ENCODE measurements at regions not wholly inside any gene's neighbourhood (a gene's known extent, or its start where the extent isn't known, plus 50 kb on each side); places are given as distances from the start of the nearest gene placed in this dataset.

GRCh38 chr4:138494116-138494515 is 252.0 kb upstream of the SLC7A11 start:
- no peak for DNase-seq
- H3K4me1 ChIP-seq (ENCODE audit: low read length): peaks cover 15% of the 10 kb centered on the region
- H3K9ac ChIP-seq (ENCODE audit: low read length): no peak overlapping the region
- no peaks in the 10 kb centered on the region for H3K36me3 ChIP-seq (ENCODE audit: insufficient read depth, low read length)
- H4K20me1 ChIP-seq (ENCODE audit: insufficient read depth, low read depth, low read length): no peaks in the 10 kb centered on the region
- no peak overlapping the region for H3K4me3 ChIP-seq (ENCODE audit: low read length)
- peak overlapping the region; percentile 51 for H3K4me2 ChIP-seq (ENCODE audit: low read depth, low read length, poor library complexity, severe bottlenecking)
- no peaks in the 10 kb centered on the region for H3K79me2 ChIP-seq (ENCODE audit: low read length)
- H3K27ac ChIP-seq (ENCODE audit: low read length): no peak overlapping the region
- no peaks in the 10 kb centered on the region for H3K9me2 ChIP-seq (replicated peaks; ENCODE audit: insufficient read depth, low read length)
- H3K27me3 ChIP-seq (ENCODE audit: low read length): 0 out of 2 replicates have a peak, but pooled peaks cover under 1% of the 10 kb centered on the region
- no peaks in the 10 kb centered on the region; the same call in 1 of the 2 replicates for H3K9me3 ChIP-seq (ENCODE audit: low read length)
- H2AFZ ChIP-seq (ENCODE audit: low read length): no peak overlapping the region

GRCh38 chr4:138492176-138492575 is 250.0 kb upstream of the SLC7A11 start:
- peaks cover 15% of the 10 kb centered on the region for H3K4me1 ChIP-seq (ENCODE audit: low read length)
- H3K9me2 ChIP-seq (replicated peaks; ENCODE audit: insufficient read depth, low read length): no peaks in the 10 kb centered on the region
- no peak overlapping the region for H3K4me3 ChIP-seq (ENCODE audit: low read length)
- H3K27me3 ChIP-seq (ENCODE audit: low read length): no peaks in the 10 kb centered on the region
- DNase-seq: no peak
- no peaks in the 10 kb centered on the region for H3K79me2 ChIP-seq (ENCODE audit: low read length)
- no peak overlapping the region for H3K27ac ChIP-seq (ENCODE audit: low read length)
- H2AFZ ChIP-seq (ENCODE audit: low read length): no peak overlapping the region
- no peaks in the 10 kb centered on the region for H3K36me3 ChIP-seq (ENCODE audit: insufficient read depth, low read length)
- no peaks in the 10 kb centered on the region for H3K9me3 ChIP-seq (ENCODE audit: low read length)
- H3K9ac ChIP-seq (ENCODE audit: low read length): no peak overlapping the region
- H3K4me2 ChIP-seq (ENCODE audit: low read depth, low read length, poor library complexity, severe bottlenecking): no peak overlapping the region
- no peaks in the 10 kb centered on the region for H4K20me1 ChIP-seq (ENCODE audit: insufficient read depth, low read depth, low read length)

GRCh38 chr4:138488533-138488932 is 246.4 kb upstream of the SLC7A11 start:
- Histone ChIP-seq H3K27ac (ENCODE audit: low read length) (no peak overlapping the region), H3K36me3 (ENCODE audit: insufficient read depth, low read length) (no peaks in the 10 kb centered on the region), H3K9ac (ENCODE audit: low read length) (no peak overlapping the region), H3K9me3 (ENCODE audit: low read length) (no peaks in the 10 kb centered on the region), H2AFZ (ENCODE audit: low read length) (no peak overlapping the region), H3K9me2 (replicated peaks; ENCODE audit: insufficient read depth, low read length) (no peaks in the 10 kb centered on the region), H3K4me2 (ENCODE audit: low read depth, low read length, poor library complexity, severe bottlenecking) (no peak overlapping the region), H3K79me2 (ENCODE audit: low read length) (no peaks in the 10 kb centered on the region), H3K4me3 (ENCODE audit: low read length) (no peak overlapping the region), H4K20me1 (ENCODE audit: insufficient read depth, low read depth, low read length) (no peaks in the 10 kb centered on the region), H3K27me3 (ENCODE audit: low read length) (no peaks in the 10 kb centered on the region), H3K4me1 (ENCODE audit: low read length) (peaks cover 7% of the 10 kb centered on the region)
- DNase-seq: no peak

- H3K4me3 ChIP-seq (ENCODE audit: low read length): no peak overlapping the region
- no peaks in the 10 kb centered on the region for H3K4me1 ChIP-seq (ENCODE audit: low read length)
- no peak overlapping the region for H3K9ac ChIP-seq (ENCODE audit: low read length)
- no peaks in the 10 kb centered on the region for H3K9me2 ChIP-seq (replicated peaks; ENCODE audit: insufficient read depth, low read length)
- no peaks in the 10 kb centered on the region for H4K20me1 ChIP-seq (ENCODE audit: insufficient read depth, low read depth, low read length)
- no peaks in the 10 kb centered on the region for H3K9me3 ChIP-seq (ENCODE audit: low read length)
- no peak overlapping the region for H2AFZ ChIP-seq (ENCODE audit: low read length)
- no peaks in the 10 kb centered on the region for H3K79me2 ChIP-seq (ENCODE audit: low read length)
- H3K36me3 ChIP-seq (ENCODE audit: insufficient read depth, low read length): no peaks in the 10 kb centered on the region
- DNase-seq: no peak
- H3K27ac ChIP-seq (ENCODE audit: low read length): no peak overlapping the region
- H3K27me3 ChIP-seq (ENCODE audit: low read length): no peaks in the 10 kb centered on the region
- no peak overlapping the region for H3K4me2 ChIP-seq (ENCODE audit: low read depth, low read length, poor library complexity, severe bottlenecking)
Measured at GRCh38 chr4:138487670-138488069, 245.5 kb upstream of the SLC7A11 start.

GRCh38 chr4:138487230-138487629 is 245.1 kb upstream of the SLC7A11 start:
- no peak overlapping the region for H3K4me3 ChIP-seq (ENCODE audit: low read length)
- no peaks in the 10 kb centered on the region for H3K79me2 ChIP-seq (ENCODE audit: low read length)
- no peak overlapping the region for H2AFZ ChIP-seq (ENCODE audit: low read length)
- H3K4me1 ChIP-seq (ENCODE audit: low read length): no peaks in the 10 kb centered on the region
- H3K27me3 ChIP-seq (ENCODE audit: low read length): no peaks in the 10 kb centered on the region
- no peak overlapping the region for H3K9ac ChIP-seq (ENCODE audit: low read length)
- no peaks in the 10 kb centered on the region for H3K9me3 ChIP-seq (ENCODE audit: low read length)
- no peaks in the 10 kb centered on the region for H3K36me3 ChIP-seq (ENCODE audit: insufficient read depth, low read length)
- H3K27ac ChIP-seq (ENCODE audit: low read length): no peak overlapping the region
- no peaks in the 10 kb centered on the region for H3K9me2 ChIP-seq (replicated peaks; ENCODE audit: insufficient read depth, low read length)
- H4K20me1 ChIP-seq (ENCODE audit: insufficient read depth, low read depth, low read length): no peaks in the 10 kb centered on the region
- no peak for DNase-seq
- H3K4me2 ChIP-seq (ENCODE audit: low read depth, low read length, poor library complexity, severe bottlenecking): no peak overlapping the region

- Histone ChIP-seq H4K20me1 (ENCODE audit: insufficient read depth, low read depth, low read length) (no peaks in the 10 kb centered on the region), H3K4me1 (ENCODE audit: low read length) (no peaks in the 10 kb centered on the region), H2AFZ (ENCODE audit: low read length) (no peak overlapping the region), H3K9me3 (ENCODE audit: low read length) (no peaks in the 10 kb centered on the region), H3K79me2 (ENCODE audit: low read length) (no peaks in the 10 kb centered on the region), H3K4me3 (ENCODE audit: low read length) (no peak overlapping the region), H3K27me3 (ENCODE audit: low read length) (no peaks in the 10 kb centered on the region), H3K9me2 (replicated peaks; ENCODE audit: insufficient read depth, low read length) (no peaks in the 10 kb centered on the region), H3K36me3 (ENCODE audit: insufficient read depth, low read length) (no peaks in the 10 kb centered on the region), H3K4me2 (ENCODE audit: low read depth, low read length, poor library complexity, severe bottlenecking) (no peak overlapping the region), H3K27ac (ENCODE audit: low read length) (no peak overlapping the region), H3K9ac (ENCODE audit: low read length) (no peak overlapping the region)
- DNase-seq: no peak
Measured at GRCh38 chr4:138485498-138485897, 243.3 kb upstream of the SLC7A11 start.

GRCh38 chr4:138475116-138475515 is 233.0 kb upstream of the SLC7A11 start:
- Histone ChIP-seq H3K4me2 (ENCODE audit: low read depth, low read length, poor library complexity, severe bottlenecking) (no peak overlapping the region), H3K4me1 (ENCODE audit: low read length) (no peaks in the 10 kb centered on the region), H3K79me2 (ENCODE audit: low read length) (no peaks in the 10 kb centered on the region), H4K20me1 (ENCODE audit: insufficient read depth, low read depth, low read length) (no peaks in the 10 kb centered on the region), H3K9me3 (ENCODE audit: low read length) (no peaks in the 10 kb centered on the region), H3K9me2 (replicated peaks; ENCODE audit: insufficient read depth, low read length) (no peaks in the 10 kb centered on the region), H3K4me3 (ENCODE audit: low read length) (no peak overlapping the region), H3K36me3 (ENCODE audit: insufficient read depth, low read length) (no peaks in the 10 kb centered on the region), H2AFZ (ENCODE audit: low read length) (no peak overlapping the region), H3K27ac (ENCODE audit: low read length) (no peak overlapping the region), H3K9ac (ENCODE audit: low read length) (no peak overlapping the region), H3K27me3 (ENCODE audit: low read length) (no peaks in the 10 kb centered on the region)
- DNase-seq: no peak

GRCh38 chr4:138473339-138473738 is 231.2 kb upstream of the SLC7A11 start:
- no peaks in the 10 kb centered on the region for H3K27me3 ChIP-seq (ENCODE audit: low read length)
- no peak overlapping the region for H3K4me2 ChIP-seq (ENCODE audit: low read depth, low read length, poor library complexity, severe bottlenecking)
- H3K9ac ChIP-seq (ENCODE audit: low read length): no peak overlapping the region
- no peaks in the 10 kb centered on the region for H4K20me1 ChIP-seq (ENCODE audit: insufficient read depth, low read depth, low read length)
- H3K36me3 ChIP-seq (ENCODE audit: insufficient read depth, low read length): no peaks in the 10 kb centered on the region
- H3K79me2 ChIP-seq (ENCODE audit: low read length): no peaks in the 10 kb centered on the region
- H3K4me1 ChIP-seq (ENCODE audit: low read length): no peaks in the 10 kb centered on the region
- H2AFZ ChIP-seq (ENCODE audit: low read length): no peak overlapping the region
- H3K9me2 ChIP-seq (replicated peaks; ENCODE audit: insufficient read depth, low read length): no peaks in the 10 kb centered on the region
- no peak overlapping the region for H3K4me3 ChIP-seq (ENCODE audit: low read length)
- H3K9me3 ChIP-seq (ENCODE audit: low read length): no peaks in the 10 kb centered on the region
- no peak for DNase-seq
- no peak overlapping the region for H3K27ac ChIP-seq (ENCODE audit: low read length)

Data from Karpas-422 (cell line).